ENCODE measurements at regions not wholly inside any gene's neighbourhood (a gene's known extent, or its start where the extent isn't known, plus 50 kb on each side); places are given as distances from the start of the nearest gene placed in this dataset.
A peak's percentile ranks its signal among the peaks of the same experiment; 100 is the strongest.
"Not testable (repeated sequence)": the region's sequence is repeated elsewhere in the genome, so short reads cannot be mapped to it uniquely, and the experiment has no call there.

DNA sequence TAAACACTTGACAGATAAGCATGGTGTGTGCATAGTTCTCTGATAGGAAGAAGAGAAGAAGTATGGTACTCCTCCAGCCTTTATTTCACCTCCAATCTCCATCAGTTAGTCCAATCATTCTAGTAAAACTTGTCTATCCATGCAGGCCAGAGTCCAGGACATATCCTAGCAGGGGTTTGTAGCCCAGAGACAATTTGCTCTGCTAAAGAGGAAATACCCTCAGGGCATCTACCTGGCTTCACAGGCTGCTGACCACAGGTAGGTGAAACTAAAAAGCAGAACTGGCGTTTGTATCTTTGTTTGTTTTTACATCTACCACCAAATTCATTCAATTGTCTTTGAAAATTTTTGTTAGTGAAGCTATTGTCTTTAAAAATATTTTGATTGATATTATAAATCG lies 717.6 kb downstream of the FSCB start:
- Histone ChIP-seq H3K27me3 (no peaks in the 10 kb centered on the region), H3K4me1 (no peaks in the 10 kb centered on the region), H3K27ac (no peak overlapping the region), H3K36me3 (no peaks in the 10 kb centered on the region), H3K4me3 (no peak overlapping the region), H3K9me3 (no peaks in the 10 kb centered on the region)
- in situ Hi-C loops (cut with MboI; ENCODE audit: low sequenced_read_pairs in 4 of 4) (no loop called here), intact Hi-C loops (cut with DNase I; ENCODE audit: low total_unique reads) (no loop called here)
- no peak for DNase-seq
- TF ChIP-seq, protein P1, sequence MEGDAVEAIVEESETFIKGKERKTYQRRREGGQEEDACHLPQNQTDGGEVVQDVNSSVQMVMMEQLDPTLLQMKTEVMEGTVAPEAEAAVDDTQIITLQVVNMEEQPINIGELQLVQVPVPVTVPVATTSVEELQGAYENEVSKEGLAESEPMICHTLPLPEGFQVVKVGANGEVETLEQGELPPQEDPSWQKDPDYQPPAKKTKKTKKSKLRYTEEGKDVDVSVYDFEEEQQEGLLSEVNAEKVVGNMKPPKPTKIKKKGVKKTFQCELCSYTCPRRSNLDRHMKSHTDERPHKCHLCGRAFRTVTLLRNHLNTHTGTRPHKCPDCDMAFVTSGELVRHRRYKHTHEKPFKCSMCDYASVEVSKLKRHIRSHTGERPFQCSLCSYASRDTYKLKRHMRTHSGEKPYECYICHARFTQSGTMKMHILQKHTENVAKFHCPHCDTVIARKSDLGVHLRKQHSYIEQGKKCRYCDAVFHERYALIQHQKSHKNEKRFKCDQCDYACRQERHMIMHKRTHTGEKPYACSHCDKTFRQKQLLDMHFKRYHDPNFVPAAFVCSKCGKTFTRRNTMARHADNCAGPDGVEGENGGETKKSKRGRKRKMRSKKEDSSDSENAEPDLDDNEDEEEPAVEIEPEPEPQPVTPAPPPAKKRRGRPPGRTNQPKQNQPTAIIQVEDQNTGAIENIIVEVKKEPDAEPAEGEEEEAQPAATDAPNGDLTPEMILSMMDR (IDR thresholded peaks at IDR 0.05 in 4 of 5, conservative IDR thresholded peaks at IDR 0.05 in 1 of 5): no peak
- no peak for TF ChIP-seq POLR2A (IDR thresholded peaks at IDR 0.05)
- ATAC-seq: no peak

DNA sequence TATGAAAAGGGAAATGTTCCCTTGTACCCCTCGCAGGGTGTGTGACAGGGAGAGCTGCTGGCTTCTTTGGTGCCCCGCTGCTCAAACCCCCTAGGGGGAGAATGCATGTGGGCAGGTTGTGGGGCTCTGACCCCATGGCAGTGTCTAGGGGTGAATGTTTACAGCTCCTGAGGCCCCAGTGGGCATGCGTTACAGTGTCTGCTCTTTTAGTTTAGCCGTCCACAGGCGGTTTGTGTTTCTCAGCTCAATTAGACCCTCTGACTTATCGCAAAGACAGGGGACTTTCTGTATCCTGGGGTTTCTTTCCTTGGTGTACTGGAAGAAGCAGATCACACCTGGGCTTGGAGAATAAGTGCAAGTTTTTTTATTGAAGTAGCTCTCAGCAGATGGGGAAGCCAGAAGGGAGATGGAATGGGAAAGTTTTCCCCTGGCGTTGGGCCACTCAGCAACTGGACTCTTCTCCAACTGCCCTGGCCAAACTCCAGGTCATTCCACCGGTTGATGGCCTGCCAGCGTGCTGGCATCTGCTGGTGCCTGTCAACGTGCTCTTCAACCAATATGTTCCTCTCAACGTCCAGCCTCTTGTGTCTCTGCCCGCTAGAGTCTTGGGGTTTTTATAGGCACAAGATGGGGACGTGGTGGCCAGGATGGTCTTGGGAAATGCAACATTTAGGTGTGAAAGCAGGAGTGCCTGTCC lies 720.9 kb downstream of the FSCB start:
- TF ChIP-seq, protein P1 (IDR thresholded peaks at IDR 0.05 in 4 of 5, conservative IDR thresholded peaks at IDR 0.05 in 1 of 5): no peak
- no peak for TF ChIP-seq POLR2A (IDR thresholded peaks at IDR 0.05)
- H3K9me3 ChIP-seq: no peaks in the 10 kb centered on the region
- no peaks in the 10 kb centered on the region for H3K36me3 ChIP-seq
- ATAC-seq: no peak
- intact Hi-C loops (cut with DNase I; ENCODE audit: low total_unique reads) (no loop called here), in situ Hi-C loops (cut with MboI; ENCODE audit: low sequenced_read_pairs in 4 of 4) (no loop called here)
- H3K27me3 ChIP-seq: no peaks in the 10 kb centered on the region
- H3K27ac ChIP-seq: no peak overlapping the region
- H3K4me1 ChIP-seq: no peaks in the 10 kb centered on the region
- peak in 1 of 2 donors; percentile 8 for DNase-seq
- no peak overlapping the region for H3K4me3 ChIP-seq

- not testable (repeated sequence) for ATAC-seq
These were observed 722.7 kb downstream of the FSCB start for GRCh38 chr14:43784432-43784831.

GRCh38 chr14:43778937-43779639 lies 728.0 kb downstream of the FSCB start:
- no peaks in the 10 kb centered on the region for H3K36me3 ChIP-seq
- intact Hi-C loops (cut with DNase I; ENCODE audit: low total_unique reads): no loop called here
- H3K27me3 ChIP-seq: no peaks in the 10 kb centered on the region
- DNase-seq (no peak), ATAC-seq (no peak)
- no peaks in the 10 kb centered on the region for H3K4me1 ChIP-seq
- no peak overlapping the region for H3K4me3 ChIP-seq
- TF ChIP-seq, protein P1 (IDR thresholded peaks at IDR 0.05 in 4 of 5, conservative IDR thresholded peaks at IDR 0.05 in 1 of 5): no peak
- TF ChIP-seq POLR2A (IDR thresholded peaks at IDR 0.05): no peak
- H3K27ac ChIP-seq: no peak overlapping the region
- no peaks in the 10 kb centered on the region for H3K9me3 ChIP-seq
- in situ Hi-C loops (cut with MboI; ENCODE audit: low sequenced_read_pairs in 4 of 4): no loop called here

More at GRCh38 chr14:43784432-43784831, 722.7 kb downstream of the FSCB start:
- intact Hi-C loops (cut with DNase I; ENCODE audit: low total_unique reads); in situ Hi-C loops (cut with MboI; ENCODE audit: low sequenced_read_pairs in 4 of 4); H3K36me3 ChIP-seq; H3K9me3 ChIP-seq; H3K4me3 ChIP-seq; H3K4me1 ChIP-seq; H3K27me3 ChIP-seq; H3K27ac ChIP-seq; DNase-seq: not testable (repeated sequence)

- intact Hi-C loops (cut with DNase I; ENCODE audit: low total_unique reads) (no loop called here), in situ Hi-C loops (cut with MboI; ENCODE audit: low sequenced_read_pairs in 4 of 4) (no loop called here)
- no peak for DNase-seq
- Histone ChIP-seq H3K36me3 (no peaks in the 10 kb centered on the region), H3K4me1 (no peaks in the 10 kb centered on the region), H3K4me3 (no peak overlapping the region), H3K9me3 (no peaks in the 10 kb centered on the region), H3K27ac (no peak overlapping the region), H3K27me3 (no peaks in the 10 kb centered on the region)
- TF ChIP-seq POLR2A (IDR thresholded peaks at IDR 0.05): no peak
- TF ChIP-seq, protein P1 (IDR thresholded peaks at IDR 0.05 in 4 of 5, conservative IDR thresholded peaks at IDR 0.05 in 1 of 5): no peak
- no peak for ATAC-seq
These were observed 728.5 kb downstream of the FSCB start for GRCh38 chr14:43778570-43778936.

All from gastrocnemius medialis (tissue), 4 donors.